ENCODE measurements at regions not wholly inside any gene's neighbourhood (a gene's known extent, or its start where the extent isn't known, plus 50 kb on each side); places are given as distances from the start of the nearest gene placed in this dataset.

- peaks cover 4% of the 10 kb centered on the region for H3K27me3 ChIP-seq (ENCODE audit: control insufficient read depth, insufficient read depth, low read length)
- H3K9me3 ChIP-seq (replicated peaks; ENCODE audit: control insufficient read depth, low read depth, low read length) = no peaks in the 10 kb centered on the region
- 100% methylated on average over 2 of the region's 11 CpGs for WGBS (ENCODE audit: insufficient coverage)
- no peak overlapping the region for H3K27ac ChIP-seq (ENCODE audit: low read length)
- H3K4me3 ChIP-seq (ENCODE audit: low read length) = no peak overlapping the region
- no peak for DNase-seq
- H3K4me1 ChIP-seq (ENCODE audit: control insufficient read depth, insufficient read depth, low read length) = peaks cover 14% of the 10 kb centered on the region
- no peaks in the 10 kb centered on the region for H3K36me3 ChIP-seq (ENCODE audit: control insufficient read depth, insufficient read depth, low read length)
These were observed 292.7 kb upstream of the RTL1 start for GRCh38 chr14:101196051-101196712.

- H3K27ac ChIP-seq (ENCODE audit: low read length) = no peak overlapping the region
- WGBS (ENCODE audit: insufficient coverage) = 76% methylated on average over 4 of the region's 11 CpGs
- H3K4me3 ChIP-seq (ENCODE audit: low read length) = no peak overlapping the region
- peaks cover 4% of the 10 kb centered on the region for H3K27me3 ChIP-seq (ENCODE audit: control insufficient read depth, insufficient read depth, low read length)
- H3K36me3 ChIP-seq (ENCODE audit: control insufficient read depth, insufficient read depth, low read length) = no peaks in the 10 kb centered on the region
- H3K4me1 ChIP-seq (ENCODE audit: control insufficient read depth, insufficient read depth, low read length) = peaks cover 14% of the 10 kb centered on the region
- H3K9me3 ChIP-seq (replicated peaks; ENCODE audit: control insufficient read depth, low read depth, low read length) = no peaks in the 10 kb centered on the region
- DNase-seq = no peak
These were observed 293.5 kb upstream of the RTL1 start for GRCh38 chr14:101196795-101197590.

GRCh38 chr14:101197595-101198397 is 294.3 kb upstream of the RTL1 start:
- DNase-seq = no peak
- WGBS (ENCODE audit: insufficient coverage) = 82% methylated on average over 16 of the region's 18 CpGs

GRCh38 chr14:101198398-101199027 is 295.0 kb upstream of the RTL1 start:
- no peak overlapping the region for H3K4me3 ChIP-seq (ENCODE audit: low read length)
- no peak overlapping the region for H3K27ac ChIP-seq (ENCODE audit: low read length)
- no peaks in the 10 kb centered on the region for H3K36me3 ChIP-seq (ENCODE audit: control insufficient read depth, insufficient read depth, low read length)
- 88% methylated on average over 14 of the region's 16 CpGs for WGBS (ENCODE audit: insufficient coverage)
- DNase-seq = no peak
- H3K27me3 ChIP-seq (ENCODE audit: control insufficient read depth, insufficient read depth, low read length) = peaks cover 4% of the 10 kb centered on the region
- no peaks in the 10 kb centered on the region for H3K9me3 ChIP-seq (replicated peaks; ENCODE audit: control insufficient read depth, low read depth, low read length)
- H3K4me1 ChIP-seq (ENCODE audit: control insufficient read depth, insufficient read depth, low read length) = peaks cover 3% of the 10 kb centered on the region

More at GRCh38 chr14:101197595-101198397, 294.3 kb upstream of the RTL1 start:
- peaks cover 4% of the 10 kb centered on the region for H3K27me3 ChIP-seq (ENCODE audit: control insufficient read depth, insufficient read depth, low read length)
- H3K4me1 ChIP-seq (ENCODE audit: control insufficient read depth, insufficient read depth, low read length) = peaks cover 7% of the 10 kb centered on the region
- H3K27ac ChIP-seq (ENCODE audit: low read length) = no peak overlapping the region
- H3K36me3 ChIP-seq (ENCODE audit: control insufficient read depth, insufficient read depth, low read length) = no peaks in the 10 kb centered on the region
- no peaks in the 10 kb centered on the region for H3K9me3 ChIP-seq (replicated peaks; ENCODE audit: control insufficient read depth, low read depth, low read length)
- H3K4me3 ChIP-seq (ENCODE audit: low read length) = no peak overlapping the region

- Histone ChIP-seq H3K4me1 (ENCODE audit: control insufficient read depth, insufficient read depth, low read length) (peaks cover 3% of the 10 kb centered on the region), H3K27ac (ENCODE audit: low read length) (no peak overlapping the region), H3K36me3 (ENCODE audit: control insufficient read depth, insufficient read depth, low read length) (no peaks in the 10 kb centered on the region), H3K27me3 (ENCODE audit: control insufficient read depth, insufficient read depth, low read length) (peaks cover 4% of the 10 kb centered on the region), H3K4me3 (ENCODE audit: low read length) (no peak overlapping the region), H3K9me3 (replicated peaks; ENCODE audit: control insufficient read depth, low read depth, low read length) (peaks cover 2% of the 10 kb centered on the region)
- 80% methylated on average over 9 of the region's 17 CpGs for WGBS (ENCODE audit: insufficient coverage)
- no peak for DNase-seq
These were observed 295.7 kb upstream of the RTL1 start for GRCh38 chr14:101199028-101199770.

- Histone ChIP-seq H3K36me3 (ENCODE audit: control insufficient read depth, insufficient read depth, low read length) (no peaks in the 10 kb centered on the region), H3K27me3 (ENCODE audit: control insufficient read depth, insufficient read depth, low read length) (peaks cover 2% of the 10 kb centered on the region), H3K4me3 (ENCODE audit: low read length) (no peak overlapping the region), H3K9me3 (replicated peaks; ENCODE audit: control insufficient read depth, low read depth, low read length) (peaks cover 2% of the 10 kb centered on the region), H3K4me1 (ENCODE audit: control insufficient read depth, insufficient read depth, low read length) (peaks cover 3% of the 10 kb centered on the region), H3K27ac (ENCODE audit: low read length) (no peak overlapping the region)
- no peak for DNase-seq
- 80% methylated on average over 9 of the region's 13 CpGs for WGBS (ENCODE audit: insufficient coverage)
These were observed 296.6 kb upstream of the RTL1 start for GRCh38 chr14:101200008-101200649.

GRCh38 chr14:101200650-101201516 is 297.4 kb upstream of the RTL1 start:
- no peak for DNase-seq

GRCh38 chr14:101201535-101202151 is 298.1 kb upstream of the RTL1 start:
- Histone ChIP-seq H3K27ac (ENCODE audit: low read length) (no peak overlapping the region), H3K4me3 (ENCODE audit: low read length) (no peak overlapping the region), H3K4me1 (ENCODE audit: control insufficient read depth, insufficient read depth, low read length) (no peaks in the 10 kb centered on the region), H3K9me3 (replicated peaks; ENCODE audit: control insufficient read depth, low read depth, low read length) (peaks cover 2% of the 10 kb centered on the region), H3K36me3 (ENCODE audit: control insufficient read depth, insufficient read depth, low read length) (no peaks in the 10 kb centered on the region), H3K27me3 (ENCODE audit: control insufficient read depth, insufficient read depth, low read length) (peaks cover 2% of the 10 kb centered on the region)
- WGBS (ENCODE audit: insufficient coverage) = 83% methylated on average over 14 of the region's 18 CpGs
- no peak for DNase-seq

More at GRCh38 chr14:101200650-101201516, 297.4 kb upstream of the RTL1 start:
- 92% methylated on average over 8 of the region's 12 CpGs for WGBS (ENCODE audit: insufficient coverage)
- Histone ChIP-seq H3K27me3 (ENCODE audit: control insufficient read depth, insufficient read depth, low read length) (peaks cover 2% of the 10 kb centered on the region), H3K27ac (ENCODE audit: low read length) (no peak overlapping the region), H3K4me1 (ENCODE audit: control insufficient read depth, insufficient read depth, low read length) (no peaks in the 10 kb centered on the region), H3K36me3 (ENCODE audit: control insufficient read depth, insufficient read depth, low read length) (no peaks in the 10 kb centered on the region), H3K9me3 (replicated peaks; ENCODE audit: control insufficient read depth, low read depth, low read length) (peaks cover 2% of the 10 kb centered on the region), H3K4me3 (ENCODE audit: low read length) (no peak overlapping the region)

Data from muscle of leg (tissue), 3 donors.